ENCODE measurements at regions not wholly inside any gene's neighbourhood (a gene's known extent, or its start where the extent isn't known, plus 50 kb on each side); places are given as distances from the start of the nearest gene placed in this dataset.
"Not testable (repeated sequence)": the region's sequence is repeated elsewhere in the genome, so short reads cannot be mapped to it uniquely, and the experiment has no call there.

DNA sequence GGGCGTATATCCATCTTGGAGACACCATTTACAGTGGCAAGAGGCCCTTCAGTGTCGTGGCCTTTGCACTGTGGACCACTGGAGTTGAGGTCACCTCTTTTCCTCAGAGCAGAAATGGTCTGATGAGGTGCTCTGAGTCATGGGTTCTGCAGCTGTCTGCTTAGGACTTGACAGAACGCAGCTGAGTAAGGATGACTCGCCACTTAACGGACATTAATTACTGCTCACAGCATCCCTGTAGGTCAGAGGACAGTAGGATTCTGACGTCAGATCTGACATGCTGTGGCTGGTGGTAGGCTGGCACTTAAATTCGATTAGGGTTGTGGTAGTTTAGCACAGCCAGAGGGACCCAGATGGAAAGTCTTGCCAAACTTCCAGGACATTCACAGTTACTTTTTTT is 479.4 kb downstream of the DMAC1 start:
- no peak overlapping the region for H3K27ac ChIP-seq
- DNase-seq (ENCODE audit: low read depth, low spot score), result peak; percentile 73

DNA sequence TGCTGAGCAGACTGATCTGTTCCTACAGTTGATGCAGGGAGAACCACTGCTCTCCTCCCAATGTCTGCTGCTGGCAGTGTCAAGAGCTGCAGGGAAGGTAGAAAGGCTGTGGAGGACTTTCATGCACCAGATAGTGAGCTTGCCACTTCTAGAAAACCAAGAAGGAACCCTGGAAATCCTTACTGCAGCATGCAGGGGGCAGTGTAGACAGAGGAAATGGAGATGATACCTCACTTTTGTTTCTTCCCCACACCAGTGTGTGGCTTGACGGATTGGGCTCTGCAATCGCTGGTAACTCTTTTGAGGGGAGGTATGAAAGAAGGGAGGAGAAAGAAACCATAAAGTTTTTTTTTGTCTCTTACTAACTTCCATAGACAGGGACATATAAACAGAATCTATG is 480.7 kb downstream of the DMAC1 start:
- DNase-seq (ENCODE audit: low read depth, low spot score), result no peak
- H3K27ac ChIP-seq, result no peak overlapping the region

- H3K27ac ChIP-seq, result no peak overlapping the region
- no peak for DNase-seq (ENCODE audit: low read depth, low spot score)
Observed at GRCh38 chr9:7316967-7317366, 482.6 kb downstream of the DMAC1 start.

DNA sequence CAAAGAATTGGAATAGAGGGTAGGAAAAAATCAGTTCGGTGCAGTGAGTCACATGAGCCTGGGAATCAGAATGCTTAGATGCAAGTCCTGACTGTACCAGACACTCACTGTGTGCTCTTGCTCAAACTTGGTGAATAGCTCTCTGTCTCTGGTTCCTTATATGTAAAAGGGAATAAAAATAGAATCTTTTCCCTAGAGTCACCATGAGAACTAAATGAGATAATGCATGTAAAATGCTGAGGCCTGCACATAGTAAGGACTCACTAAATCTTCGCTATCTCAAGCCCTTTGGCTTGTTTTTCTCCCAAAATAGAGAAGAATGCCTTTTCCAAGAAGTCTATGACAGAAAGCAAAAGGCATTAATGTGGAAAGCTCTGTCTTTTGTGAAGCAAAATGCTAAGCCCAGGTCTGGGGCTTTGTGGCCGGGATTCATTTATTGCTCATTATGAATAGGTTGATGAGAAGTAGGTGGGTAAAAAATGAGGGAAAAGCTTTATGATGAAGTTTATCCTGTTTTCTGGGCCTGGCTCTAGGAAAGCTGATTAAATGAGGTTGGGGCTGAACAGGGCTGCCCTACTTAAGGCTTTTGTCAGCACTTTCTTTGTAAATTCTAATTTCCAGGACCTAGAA is 483.3 kb downstream of the DMAC1 start:
- DNase-seq (ENCODE audit: low read depth, low spot score), result peak; percentile 12
- no peak overlapping the region for H3K27ac ChIP-seq

- H3K27ac ChIP-seq, result no peak overlapping the region
- DNase-seq (ENCODE audit: low read depth, low spot score), result no peak
Observed at GRCh38 chr9:7315746-7316145, 483.8 kb downstream of the DMAC1 start.

- H3K27ac ChIP-seq, result no peak overlapping the region
- no peak for DNase-seq (ENCODE audit: low read depth, low spot score)
Observed at GRCh38 chr9:7315116-7315515, 484.5 kb downstream of the DMAC1 start.

DNA sequence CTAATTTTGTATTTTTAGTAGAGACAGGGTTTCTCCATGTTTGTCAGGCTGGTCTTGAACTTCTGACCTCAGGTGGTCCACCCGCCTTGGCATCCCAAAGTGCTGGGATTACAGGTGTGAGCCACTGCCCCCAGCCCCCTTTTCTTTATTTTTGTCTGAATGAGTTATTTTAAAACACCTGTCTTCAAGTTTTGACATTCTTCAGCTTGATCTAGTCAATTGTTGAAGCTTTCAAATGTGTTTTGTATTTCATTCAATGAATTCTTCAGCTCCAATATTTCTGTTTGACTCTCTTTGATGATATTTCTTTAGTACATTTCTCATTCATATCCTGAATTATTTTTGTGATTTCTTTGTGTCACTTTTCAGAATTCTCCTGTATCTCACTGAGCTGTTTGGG is 486.2 kb downstream of the DMAC1 start:
- no peak for DNase-seq (ENCODE audit: low read depth, low spot score)
- no peak overlapping the region for H3K27ac ChIP-seq

DNA sequence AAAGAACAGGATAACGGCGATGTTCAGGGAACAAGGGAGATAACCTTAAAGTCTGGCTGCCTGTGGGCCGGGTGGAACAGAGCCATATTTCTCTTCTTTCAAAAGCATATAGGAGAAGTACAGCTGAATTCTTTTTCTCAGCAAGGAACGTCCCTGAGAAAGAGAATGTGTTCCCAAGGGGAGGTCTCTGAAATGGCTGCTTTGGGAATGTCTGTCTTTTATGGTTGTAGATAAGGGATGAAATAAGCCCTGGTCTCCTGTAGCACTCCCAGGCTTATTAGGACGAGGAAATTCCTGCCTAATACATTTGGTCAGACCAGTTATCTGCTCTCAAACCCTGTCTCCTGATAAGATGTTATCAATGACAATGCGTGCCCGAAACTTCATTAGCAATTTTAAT is 490.5 kb downstream of the DMAC1 start:
- not testable (repeated sequence) for DNase-seq (ENCODE audit: low read depth, low spot score); H3K27ac ChIP-seq

GRCh38 chr9:7305677-7306076 is 493.9 kb downstream of the DMAC1 start:
- no peak for DNase-seq (ENCODE audit: low read depth, low spot score)
- no peak overlapping the region for H3K27ac ChIP-seq

- H3K27ac ChIP-seq, result no peak overlapping the region
- DNase-seq (ENCODE audit: low read depth, low spot score), result no peak
Observed at GRCh38 chr9:7304627-7304995, 495.0 kb downstream of the DMAC1 start.

DNA sequence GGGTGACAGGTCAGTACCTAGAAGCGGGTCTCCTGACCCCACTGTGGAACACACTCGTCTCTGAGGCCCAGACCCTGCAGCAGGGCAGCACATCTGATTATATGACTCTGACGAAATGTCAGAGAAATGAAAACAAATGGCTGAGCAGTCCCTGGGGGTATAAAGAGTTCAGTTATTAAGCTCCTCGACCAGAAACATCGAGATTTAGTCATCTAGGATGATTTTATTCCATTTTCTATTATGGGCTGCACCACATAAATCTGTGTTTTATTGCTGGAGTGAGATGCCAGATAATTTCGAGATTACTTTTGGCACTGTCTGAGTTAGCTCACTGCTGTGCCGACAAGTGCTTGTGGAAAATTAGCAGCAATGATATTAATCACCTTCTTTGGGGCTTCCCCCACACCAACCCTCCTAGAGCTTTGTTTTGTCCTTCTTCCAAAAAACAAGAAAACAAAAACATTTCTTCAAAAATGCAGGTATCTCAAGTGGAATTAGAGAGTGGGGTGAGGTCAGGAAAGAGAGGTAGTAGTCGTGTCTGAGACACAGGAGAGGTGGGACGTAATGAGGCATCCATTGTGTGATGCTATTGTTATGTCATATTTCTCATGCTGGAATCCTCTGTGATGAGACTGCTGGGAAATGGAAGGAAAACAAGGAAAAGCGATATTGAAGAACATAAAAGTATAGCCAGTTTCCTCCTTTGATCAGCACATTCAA is 495.5 kb downstream of the DMAC1 start:
- no peak overlapping the region for H3K27ac ChIP-seq
- no peak for DNase-seq (ENCODE audit: low read depth, low spot score)

GRCh38 chr9:7300484-7300883 is 499.1 kb downstream of the DMAC1 start:
- H3K27ac ChIP-seq, result no peak overlapping the region
- no peak for DNase-seq (ENCODE audit: low read depth, low spot score)

- no peak for DNase-seq (ENCODE audit: low read depth, low spot score)
- no peak overlapping the region for H3K27ac ChIP-seq
Observed at GRCh38 chr9:7298123-7298522, 501.5 kb downstream of the DMAC1 start.

GRCh38 chr9:7297521-7297920 is 502.1 kb downstream of the DMAC1 start:
- H3K27ac ChIP-seq, result no peak overlapping the region
- no peak for DNase-seq (ENCODE audit: low read depth, low spot score)

DNA sequence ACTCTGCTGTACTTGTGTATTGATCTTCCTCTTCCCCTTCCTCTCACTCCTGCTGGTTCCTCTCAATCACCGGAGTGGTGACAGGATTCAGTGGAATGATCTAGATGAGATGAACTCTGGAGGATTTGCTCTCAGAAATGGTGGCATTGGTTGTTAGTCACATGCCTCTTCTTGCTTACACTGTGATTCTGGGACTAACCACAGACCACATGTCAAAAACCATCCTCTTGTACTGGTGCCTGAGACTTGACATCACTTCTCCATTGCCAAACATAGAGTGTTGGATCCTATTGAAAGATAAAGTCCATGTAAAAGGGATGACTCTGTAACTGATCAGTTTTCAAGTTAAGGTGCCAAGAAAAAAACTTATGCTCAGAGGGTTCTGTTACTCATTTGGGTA is 506.5 kb downstream of the DMAC1 start:
- no peak overlapping the region for H3K27ac ChIP-seq
- DNase-seq (ENCODE audit: low read depth, low spot score), result no peak

GRCh38 chr9:7289773-7290172 is 509.8 kb downstream of the DMAC1 start:
- no peak for DNase-seq (ENCODE audit: low read depth, low spot score)
- H3K27ac ChIP-seq, result no peak overlapping the region

DNA sequence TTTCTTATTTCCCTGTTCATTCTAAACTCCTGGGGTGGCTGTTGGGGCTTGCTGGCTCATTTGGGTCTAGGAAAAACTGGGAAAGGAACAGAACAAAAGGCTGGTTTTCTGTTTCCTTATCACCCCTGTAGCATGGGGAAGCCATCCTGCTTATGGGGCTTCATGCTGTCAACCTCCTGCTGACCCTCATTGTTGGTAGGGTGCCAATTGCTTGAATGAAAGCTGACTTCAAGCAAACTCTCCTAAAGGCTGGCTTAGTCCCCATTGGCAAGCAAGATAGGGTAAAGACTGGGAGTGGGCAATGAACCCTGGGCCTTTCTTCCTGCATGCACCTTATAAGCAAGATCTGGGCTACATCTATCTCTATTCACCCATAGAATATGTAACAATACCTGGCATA is 511.6 kb downstream of the DMAC1 start:
- no peak for DNase-seq (ENCODE audit: low read depth, low spot score)
- no peak overlapping the region for H3K27ac ChIP-seq

- no peak for DNase-seq (ENCODE audit: low read depth, low spot score)
- H3K27ac ChIP-seq, result no peak overlapping the region
Observed at GRCh38 chr9:7287065-7287464, 512.5 kb downstream of the DMAC1 start.

DNA sequence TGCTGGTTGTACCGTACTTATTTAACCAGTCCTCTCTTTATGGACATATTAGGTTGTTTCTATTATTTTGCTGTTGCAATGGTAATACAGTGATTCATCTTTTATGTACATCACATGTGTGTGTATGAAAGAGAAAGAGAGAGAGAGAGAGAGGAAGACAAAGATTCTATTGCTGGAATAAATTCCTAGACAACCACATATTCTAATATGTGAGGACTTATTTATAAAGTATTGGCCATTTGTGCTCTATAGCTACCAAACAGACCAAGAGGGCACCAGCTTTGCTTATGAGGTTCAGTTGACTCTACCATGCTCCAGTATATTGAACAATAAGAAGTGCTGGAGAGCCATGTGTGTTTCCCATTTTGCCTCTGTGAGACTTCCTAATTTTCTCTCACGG is 513.5 kb downstream of the DMAC1 start:
- H3K27ac ChIP-seq, result no peak overlapping the region
- no peak for DNase-seq (ENCODE audit: low read depth, low spot score)

- DNase-seq (ENCODE audit: low read depth, low spot score), result no peak
- H3K27ac ChIP-seq, result no peak overlapping the region
Observed at GRCh38 chr9:7285199-7285598, 514.4 kb downstream of the DMAC1 start.

DNA sequence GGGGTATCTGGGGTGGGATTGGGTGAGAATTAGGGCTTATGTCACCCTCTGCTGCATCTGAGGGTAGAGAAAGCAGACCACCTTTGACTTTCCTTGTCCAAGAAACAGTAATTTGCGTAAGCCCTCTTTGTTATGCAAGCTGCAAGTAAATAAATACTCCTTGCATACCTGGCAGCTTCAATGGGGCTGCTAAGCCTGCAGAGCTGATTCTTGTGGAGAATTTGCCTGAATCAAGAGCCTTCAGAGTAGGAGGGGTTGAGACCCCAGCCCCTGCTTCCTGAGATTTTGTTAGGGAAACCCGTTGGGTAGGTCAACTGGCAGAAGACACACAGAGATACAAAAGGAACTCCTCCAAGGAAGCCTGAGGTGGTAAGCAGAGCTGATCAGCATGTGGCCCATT is 515.1 kb downstream of the DMAC1 start:
- DNase-seq (ENCODE audit: low read depth, low spot score), result no peak

GRCh38 chr9:7284117-7284516 is 515.5 kb downstream of the DMAC1 start:
- H3K27ac ChIP-seq, result no peak overlapping the region
- no peak for DNase-seq (ENCODE audit: low read depth, low spot score)

More for the DNA sequence above, 515.1 kb downstream of the DMAC1 start:
- no peak overlapping the region for H3K27ac ChIP-seq

Measured in epithelial cell of prostate (primary cell).